DND-41 (cell line): ENCODE measurements at regions not wholly inside any gene's neighbourhood (a gene's known extent, or its start where the extent isn't known, plus 50 kb on each side); places are given as distances from the start of the nearest gene placed in this dataset.

Experiments
- ATAC-seq: fragments of 200-7000 bp; cut with Tn5 transposase; 3 replicates; pipeline ENCODE4 v1.9.1; 2021; ENCODE audit warnings: low read depth; ENCODE audit not compliant: insufficient read depth
- DNase-seq: peaks from one replicate; pipeline ENCODE4 v3.0.0-alpha.2; 2020
- H2AFZ ChIP-seq: 2 replicates; pipeline ENCODE4 v1.6.0; 2012; ENCODE audit warnings: low read depth, low read length
- H3K27ac ChIP-seq: 2 replicates; pipeline ENCODE4 v1.5.1; 2012; ENCODE audit warnings: low read length, inconsistent platforms
- H3K27me3 ChIP-seq: fragments of 200-600 bp; sonication (generic); 2 replicates; pipeline ENCODE4 v1.6.0; 2012; ENCODE audit warnings: low read length, mild to moderate bottlenecking, inconsistent platforms; ENCODE audit not compliant: insufficient read depth, poor library complexity
- H3K36me3 ChIP-seq: 2 replicates; pipeline ENCODE4 v1.5.1; 2012; ENCODE audit warnings: low read length, inconsistent platforms; ENCODE audit not compliant: insufficient read depth
- H3K4me1 ChIP-seq: 2 replicates; pipeline ENCODE4 v1.5.1; 2012; ENCODE audit warnings: mild to moderate bottlenecking, low read length; ENCODE audit not compliant: insufficient read depth
- H3K4me2 ChIP-seq: 2 replicates; pipeline ENCODE4 v1.6.0; 2012; ENCODE audit warnings: mild to moderate bottlenecking, moderate library complexity, low read length, inconsistent platforms; ENCODE audit not compliant: insufficient read depth
- H3K4me3 ChIP-seq, 2 experiments: fragments of 200-600 bp in 1 of 2; shearing (Covaris generic) in 1 of 2; 2 replicates each; pipeline ENCODE4 v1.5.1; 2012 to 2016; ENCODE audit warnings: inconsistent platforms in 2 of 2, low read length in 2 of 2, mild to moderate bottlenecking in 2 of 2, low read depth in 1 of 2, moderate library complexity in 1 of 2
- H3K79me2 ChIP-seq: 2 replicates; pipeline ENCODE4 v1.6.0; 2012; ENCODE audit warnings: low read length, inconsistent platforms; ENCODE audit not compliant: insufficient read depth
- H3K9ac ChIP-seq: 2 replicates; pipeline ENCODE4 v1.6.0; 2012; ENCODE audit warnings: low read depth, mild to moderate bottlenecking, inconsistent platforms, low read length, moderate library complexity
- H3K9me3 ChIP-seq: 2 replicates; pipeline ENCODE4 v1.5.1; 2012; ENCODE audit warnings: low read length, moderate library complexity, mild to moderate bottlenecking, inconsistent platforms; ENCODE audit not compliant: insufficient read depth, severe bottlenecking
- H4K20me1 ChIP-seq: 2 replicates; pipeline ENCODE4 v1.6.0; 2012; ENCODE audit warnings: low read length; ENCODE audit not compliant: insufficient read depth
- CTCF ChIP-seq: IDR thresholded peaks from 2 replicates; pipeline ENCODE4 v1.5.1; 2012; ENCODE audit warnings: borderline replicate concordance, low read length, moderate library complexity, mild to moderate bottlenecking; ENCODE audit not compliant: poor library complexity, severe bottlenecking; ENCODE audit errors: extremely low read depth
- EZH2 ChIP-seq: IDR thresholded peaks from 3 replicates; pipeline ENCODE4 v1.6.1; 2012; ENCODE audit warnings: borderline replicate concordance, low read depth, mild to moderate bottlenecking, moderate library complexity, low read length, inconsistent platforms; ENCODE audit not compliant: severe bottlenecking

GRCh38 chr19:28318469-28319179 lies 894.3 kb downstream of the UQCRFS1 start:
- Histone ChIP-seq H3K4me1 (no peaks in the 10 kb centered on the region), H2AFZ (no peak overlapping the region), H4K20me1 (no peaks in the 10 kb centered on the region), H3K9ac (no peak overlapping the region), H3K79me2 (no peaks in the 10 kb centered on the region), H3K4me2 (no peak overlapping the region), H3K4me3 (no peak overlapping the region), H3K27me3 (no peaks in the 10 kb centered on the region), H3K36me3 (no peaks in the 10 kb centered on the region), H3K9me3 (no peaks in the 10 kb centered on the region), H3K27ac (no peak overlapping the region)
- TF ChIP-seq EZH2: no peak
- ATAC-seq (no peak), DNase-seq (no peak)

- no peak for DNase-seq
These were observed 896.5 kb downstream of the UQCRFS1 start for GRCh38 chr19:28316464-28316863.

GRCh38 chr19:28314756-28315155 lies 898.2 kb downstream of the UQCRFS1 start:
- Histone ChIP-seq H3K9ac (no peak overlapping the region), H3K9me3 (no peaks in the 10 kb centered on the region), H4K20me1 (no peaks in the 10 kb centered on the region), H3K4me1 (no peaks in the 10 kb centered on the region), H3K36me3 (no peaks in the 10 kb centered on the region), H3K4me3 (no peak overlapping the region), H3K79me2 (no peaks in the 10 kb centered on the region), H2AFZ (no peak overlapping the region), H3K27ac (no peak overlapping the region), H3K27me3 (no peaks in the 10 kb centered on the region), H3K4me2 (no peak overlapping the region)
- TF ChIP-seq EZH2 (no peak), CTCF (no peak)
- no peak for DNase-seq
- ATAC-seq: no peak

More at GRCh38 chr19:28316464-28316863, 896.5 kb downstream of the UQCRFS1 start:
- ATAC-seq: no peak
- TF ChIP-seq CTCF (no peak), EZH2 (no peak)
- H3K36me3 ChIP-seq: no peaks in the 10 kb centered on the region
- no peak overlapping the region for H3K27ac ChIP-seq
- H2AFZ ChIP-seq: no peak overlapping the region
- H4K20me1 ChIP-seq: no peaks in the 10 kb centered on the region
- H3K9ac ChIP-seq: no peak overlapping the region
- H3K4me1 ChIP-seq: no peaks in the 10 kb centered on the region
- no peaks in the 10 kb centered on the region for H3K27me3 ChIP-seq
- H3K79me2 ChIP-seq: no peaks in the 10 kb centered on the region
- no peak overlapping the region for H3K4me3 ChIP-seq
- no peak overlapping the region for H3K4me2 ChIP-seq
- no peaks in the 10 kb centered on the region for H3K9me3 ChIP-seq

- no peaks in the 10 kb centered on the region for H3K27me3 ChIP-seq
- H3K4me3 ChIP-seq: no peak overlapping the region
- no peaks in the 10 kb centered on the region for H3K36me3 ChIP-seq
- no peak overlapping the region for H3K9ac ChIP-seq
- H3K27ac ChIP-seq: no peak overlapping the region
- no peaks in the 10 kb centered on the region for H3K4me1 ChIP-seq
- no peaks in the 10 kb centered on the region for H3K9me3 ChIP-seq
- no peaks in the 10 kb centered on the region for H4K20me1 ChIP-seq
- H2AFZ ChIP-seq: no peak overlapping the region
- ATAC-seq: no peak
- DNase-seq: no peak
- TF ChIP-seq EZH2: no peak
- TF ChIP-seq CTCF: no peak
- no peaks in the 10 kb centered on the region for H3K79me2 ChIP-seq
- H3K4me2 ChIP-seq: no peak overlapping the region
These were observed 898.7 kb downstream of the UQCRFS1 start for GRCh38 chr19:28314287-28314686.
